GM10248 (cell line): ENCODE measurements at regions not wholly inside any gene's neighbourhood (a gene's known extent, or its start where the extent isn't known, plus 50 kb on each side); places are given as distances from the start of the nearest gene placed in this dataset.
"Not testable (repeated sequence)": the region's sequence is repeated elsewhere in the genome, so short reads cannot be mapped to it uniquely, and the experiment has no call there.

Experiments
- CTCF ChIA-PET: fragments of 300-600 bp; sonication (Branson Sonifier 250); formaldehyde crosslinking; extraction: SDS; loops from one replicate; lab custom pipeline; 2021; ENCODE audit warnings: antibody characterized with exemption; lab: Yijun Ruan, JAX
- POLR2A ChIA-PET: fragments of 350-650 bp; sonication (Branson Sonifier 250); formaldehyde crosslinking; extraction: SDS; loops from one replicate; lab custom pipeline; 2020; ENCODE audit warnings: antibody characterized with exemption; lab: Yijun Ruan, JAX
- DNase-seq: peaks from one replicate; pipeline ENCODE4 v3.0.0; 2012; ENCODE audit errors: extremely low spot score

DNA sequence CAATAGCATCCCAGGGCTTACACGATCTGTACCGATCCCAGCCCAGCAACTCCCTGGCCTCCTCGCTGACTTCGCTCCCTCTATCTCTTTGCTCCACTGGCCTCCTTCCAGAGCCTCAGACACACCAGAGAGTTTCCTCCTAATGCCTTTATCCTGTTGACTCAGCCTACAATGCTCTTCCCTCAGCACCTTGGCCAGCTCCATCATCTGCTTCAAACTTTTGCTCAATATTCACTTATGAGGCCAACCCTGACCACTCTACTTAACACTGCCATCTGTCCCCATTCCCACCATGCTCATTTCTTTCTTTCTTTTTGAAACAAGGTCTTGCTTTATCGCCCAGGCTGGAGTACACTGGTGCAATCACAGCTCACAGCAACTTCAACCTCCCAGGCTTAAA, 180.9 kb downstream of the CEP170 start:
- POLR2A ChIA-PET, CTCF ChIA-PET, DNase-seq: not testable (repeated sequence)

DNA sequence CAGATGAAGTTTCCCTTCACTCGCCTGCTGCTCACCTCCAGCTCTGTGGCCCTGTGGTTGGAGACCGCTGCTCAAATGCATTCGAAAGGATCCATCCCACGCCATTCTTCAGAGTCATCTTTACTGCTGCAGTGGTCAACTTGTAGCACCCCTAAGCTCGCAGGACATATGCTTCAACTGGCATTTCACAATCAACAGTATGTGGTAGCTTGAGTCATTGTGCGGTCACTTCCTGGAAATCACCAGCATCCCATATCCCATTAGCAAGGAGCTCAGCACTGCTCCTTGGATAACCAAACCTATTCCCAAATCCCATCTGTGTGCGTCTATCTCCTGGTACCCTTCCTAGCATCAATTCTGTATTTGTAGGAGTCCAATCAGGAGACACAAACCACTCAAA, 188.0 kb downstream of the CEP170 start:
- CTCF ChIA-PET, POLR2A ChIA-PET, DNase-seq: not testable (repeated sequence)

DNA sequence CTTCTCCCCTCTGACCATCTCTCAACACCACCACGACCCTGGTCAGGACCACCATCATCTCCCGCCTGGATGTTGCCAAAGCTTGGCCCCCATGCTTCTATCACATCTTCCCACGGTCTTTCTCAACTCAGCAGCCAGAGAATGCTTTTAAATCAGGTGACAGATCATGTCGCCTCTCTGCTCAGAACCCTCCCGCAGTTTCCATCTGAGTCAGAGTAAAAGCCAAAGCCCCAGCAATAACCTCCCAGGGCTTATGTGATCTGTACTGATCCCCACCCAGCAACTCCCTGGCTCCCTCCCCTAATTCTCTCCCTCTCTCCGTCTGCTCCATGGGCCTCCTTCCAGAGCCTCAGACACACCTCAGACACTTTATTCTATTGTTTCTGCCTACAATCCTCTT, 193.1 kb downstream of the CEP170 start:
- DNase-seq, CTCF ChIA-PET, POLR2A ChIA-PET: not testable (repeated sequence)

DNA sequence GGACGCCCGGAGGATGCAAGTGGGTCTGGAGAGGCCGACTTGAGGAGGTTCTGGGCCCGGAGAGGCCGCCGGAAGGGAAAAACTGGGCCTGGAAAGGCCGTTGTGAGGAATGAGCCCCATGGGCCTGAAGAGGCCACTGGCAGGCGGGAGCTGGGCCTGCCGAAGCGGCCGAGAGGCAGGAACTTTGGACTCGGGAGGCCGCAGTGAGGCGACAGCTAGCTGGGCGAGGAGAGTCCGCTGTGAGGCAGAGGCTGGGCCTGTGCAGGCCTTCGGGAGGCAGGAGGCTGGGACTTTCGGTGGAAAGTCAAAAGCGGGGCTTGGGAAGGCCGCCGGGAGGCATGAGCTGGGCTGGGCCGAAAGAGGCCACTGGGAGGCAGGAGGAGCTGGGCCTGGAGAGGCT, 199.6 kb downstream of the CEP170 start:
- POLR2A ChIA-PET, DNase-seq, CTCF ChIA-PET: not testable (repeated sequence)

GRCh38 chr1:243055091-243055490, 200.0 kb downstream of the CEP170 start:
- CTCF ChIA-PET = not testable (repeated sequence)

GRCh38 chr1:243054681-243055080, 200.4 kb downstream of the CEP170 start:
- POLR2A ChIA-PET, CTCF ChIA-PET: not testable (repeated sequence)

More at GRCh38 chr1:243055091-243055490, 200.0 kb downstream of the CEP170 start:
- peak; percentile 1 for DNase-seq
- POLR2A ChIA-PET = not testable (repeated sequence)

GRCh38 chr1:243053048-243053447, 202.0 kb downstream of the CEP170 start:
- DNase-seq, CTCF ChIA-PET, POLR2A ChIA-PET: not testable (repeated sequence)

More at GRCh38 chr1:243054681-243055080, 200.4 kb downstream of the CEP170 start:
- not testable (repeated sequence) for DNase-seq

- DNase-seq, CTCF ChIA-PET, POLR2A ChIA-PET: not testable (repeated sequence)
Observed at GRCh38 chr1:243050613-243051012, 204.5 kb downstream of the CEP170 start.

DNA sequence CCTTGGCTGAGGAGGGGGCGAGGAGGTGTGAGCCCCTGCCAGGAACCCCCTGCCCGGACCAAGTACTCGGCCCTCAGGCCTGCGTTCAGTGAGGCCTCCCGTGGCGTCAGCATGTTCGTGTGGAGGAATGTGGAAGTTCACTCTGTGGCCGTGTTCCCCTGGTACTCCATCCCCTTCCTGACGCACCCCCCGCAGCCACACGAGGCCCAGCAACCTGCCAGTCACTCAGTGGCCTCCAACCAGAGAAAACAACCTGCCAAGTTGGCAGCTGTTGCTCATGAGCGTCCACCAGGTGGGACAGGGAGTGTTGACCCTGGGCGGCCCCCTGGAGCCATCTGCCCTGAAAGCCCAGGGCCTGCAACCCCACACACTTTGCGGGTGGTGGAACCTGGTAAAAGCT, 205.4 kb downstream of the CEP170 start:
- DNase-seq, POLR2A ChIA-PET, CTCF ChIA-PET: not testable (repeated sequence)

DNA sequence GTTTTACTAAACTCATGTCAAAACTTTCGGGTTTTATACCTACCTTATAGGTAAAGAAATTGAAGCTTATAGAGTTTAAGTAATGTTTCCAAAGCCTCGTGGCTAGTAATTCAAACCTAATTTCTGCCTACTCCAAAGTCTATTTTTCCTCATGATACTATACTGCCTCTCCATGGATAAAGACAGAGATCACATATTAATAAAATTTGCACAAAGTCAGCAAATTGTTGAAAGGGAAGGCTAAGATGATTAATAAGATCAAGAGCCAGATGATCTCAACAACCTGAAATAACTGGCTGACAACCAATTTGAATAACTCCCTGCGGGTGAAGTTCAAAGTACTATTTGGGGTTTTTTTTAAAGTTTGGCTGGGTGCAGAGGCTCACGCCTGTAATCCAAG, 233.7 kb downstream of the CEP170 start:
- DNase-seq, POLR2A ChIA-PET, CTCF ChIA-PET: not testable (repeated sequence)

- CTCF ChIA-PET, DNase-seq: not testable (repeated sequence)
Observed at GRCh38 chr1:243019030-243019635, 235.9 kb downstream of the CEP170 start.

DNA sequence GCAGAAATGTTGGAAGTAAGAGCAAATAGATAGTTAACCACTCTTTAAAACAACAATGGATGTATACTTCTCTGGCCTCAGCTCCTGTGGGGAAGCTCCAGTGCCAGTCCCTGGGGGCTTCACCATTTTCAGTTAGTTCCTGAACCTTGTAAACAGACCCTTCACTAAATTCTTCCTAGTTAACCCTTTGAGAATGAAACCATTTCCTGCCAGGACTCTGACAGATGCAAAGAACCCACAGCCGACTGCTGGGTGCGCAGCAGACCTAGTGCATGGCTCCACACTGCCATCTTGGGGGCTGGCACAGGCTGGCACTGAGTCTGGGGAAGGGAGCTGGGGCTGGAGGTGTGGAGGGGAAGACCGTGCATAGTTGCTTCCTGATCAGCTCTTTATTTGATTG, 244.4 kb downstream of the CEP170 start:
- CTCF ChIA-PET, DNase-seq, POLR2A ChIA-PET: not testable (repeated sequence)

More at GRCh38 chr1:243019030-243019635, 235.9 kb downstream of the CEP170 start:
- POLR2A ChIA-PET = not testable (repeated sequence)

DNA sequence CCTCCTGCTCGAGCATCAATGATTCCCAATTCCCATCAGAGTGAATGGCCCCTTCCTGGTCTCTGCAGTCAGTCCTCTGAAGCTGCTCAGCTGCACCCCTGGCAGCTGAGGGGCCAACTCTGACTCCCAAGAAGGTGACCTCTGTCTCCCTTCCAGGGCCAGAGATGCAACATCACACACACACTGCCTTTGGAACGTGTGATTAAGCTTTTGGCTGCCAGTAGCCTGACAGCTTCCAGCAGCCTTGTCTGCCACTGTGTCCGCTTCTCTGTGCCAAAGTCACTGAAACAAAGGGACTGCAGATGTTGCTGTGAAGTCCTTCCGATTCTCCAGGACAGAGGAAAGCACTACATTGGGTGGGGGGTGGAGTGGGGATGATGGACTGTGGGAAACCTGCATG, 254.1 kb downstream of the CEP170 start:
- POLR2A ChIA-PET, DNase-seq, CTCF ChIA-PET: not testable (repeated sequence)

GRCh38 chr1:242992776-242993175, 262.3 kb downstream of the CEP170 start:
- CTCF ChIA-PET, POLR2A ChIA-PET, DNase-seq: not testable (repeated sequence)

- CTCF ChIA-PET, POLR2A ChIA-PET, DNase-seq: not testable (repeated sequence)
Observed at GRCh38 chr1:242985096-242985495, 270.0 kb downstream of the CEP170 start.

GRCh38 chr1:242973341-242973740, 281.7 kb downstream of the CEP170 start:
- CTCF ChIA-PET = not testable (repeated sequence)

More at GRCh38 chr1:242973341-242973740, 281.7 kb downstream of the CEP170 start:
- DNase-seq, POLR2A ChIA-PET: not testable (repeated sequence)
